Esophagus squamous epithelium (tissue), 5 donors: ENCODE measurements at regions not wholly inside any gene's neighbourhood (a gene's known extent, or its start where the extent isn't known, plus 50 kb on each side); places are given as distances from the start of the nearest gene placed in this dataset.

Source experiments
- DNase-seq: peaks from one replicate; lab custom pipeline; 2025; lab: John Stamatoyannopoulos, UW
- H3K27ac ChIP-seq, 4 donors: fragments of 200-600 bp; sonication (generic); one replicate each; pipeline ENCODE4 v1.5.1; 2016 to 2019; ENCODE audit warnings: mild to moderate bottlenecking in 1 of 4
- H3K27me3 ChIP-seq, 4 donors: fragments of 200-600 bp; sonication (generic); 1 replicate in 3 of 4; 2 replicates in 1 of 4; pipeline versions ENCODE4 v1.5.1 to v1.6.0; 2017 to 2021; ENCODE audit warnings: antibody characterized with exemption in 1 of 4
- H3K36me3 ChIP-seq, 3 donors: fragments of 200-600 bp; sonication (generic); one replicate each; pipeline ENCODE4 v1.5.1; 2016 to 2019
- H3K4me1 ChIP-seq, 3 donors: fragments of 200-600 bp; sonication (generic); one replicate each; pipeline ENCODE4 v1.5.1; 2017 to 2019
- H3K4me3 ChIP-seq, 4 donors: fragments of 200-600 bp; sonication (generic); 1 replicate in 3 of 4; 2 replicates in 1 of 4; pipeline ENCODE4 v1.5.1; 2016 to 2019; ENCODE audit warnings: mild to moderate bottlenecking in 2 of 4, moderate library complexity in 1 of 4
- H3K9me3 ChIP-seq, 3 donors: fragments of 200-600 bp; sonication (generic); one replicate each; pipeline ENCODE4 v1.5.1; 2016 to 2019
- POLR2A ChIP-seq, 4 donors: fragments of 450-650 bp; IDR thresholded peaks; one replicate each; pipeline ENCODE4 v1.6.1; 2017; ENCODE audit warnings: antibody characterized with exemption in 4 of 4, mild to moderate bottlenecking in 4 of 4, moderate library complexity in 3 of 4
- WGBS, 2 donors: methylation state at CpG; one replicate each; pipeline ENCODE4 v1.1.5; 2018; 5-methylcytosine and 5-hydroxymethylcytosine counted together
- intact Hi-C: fragments of 100-400 bp; cut with DNase I; formaldehyde crosslinking; loops from one replicate; pipeline ENCODE4 v1.15.0; 2022
- TF ChIP-seq, protein P1 (sequence below), 6 experiments: fragments of 450-650 bp in 4 of 6; fragments of 200-600 bp in 2 of 6; sonication (generic) in 2 of 6; IDR thresholded peaks; one replicate each; pipeline ENCODE4 v1.5.1; 2016 to 2019; ENCODE audit warnings: antibody characterized with exemption in 6 of 6, mild to moderate bottlenecking in 4 of 6, moderate library complexity in 4 of 6
- donor health status: DM: yes; HTN: yes; CAD: no.

DNA sequence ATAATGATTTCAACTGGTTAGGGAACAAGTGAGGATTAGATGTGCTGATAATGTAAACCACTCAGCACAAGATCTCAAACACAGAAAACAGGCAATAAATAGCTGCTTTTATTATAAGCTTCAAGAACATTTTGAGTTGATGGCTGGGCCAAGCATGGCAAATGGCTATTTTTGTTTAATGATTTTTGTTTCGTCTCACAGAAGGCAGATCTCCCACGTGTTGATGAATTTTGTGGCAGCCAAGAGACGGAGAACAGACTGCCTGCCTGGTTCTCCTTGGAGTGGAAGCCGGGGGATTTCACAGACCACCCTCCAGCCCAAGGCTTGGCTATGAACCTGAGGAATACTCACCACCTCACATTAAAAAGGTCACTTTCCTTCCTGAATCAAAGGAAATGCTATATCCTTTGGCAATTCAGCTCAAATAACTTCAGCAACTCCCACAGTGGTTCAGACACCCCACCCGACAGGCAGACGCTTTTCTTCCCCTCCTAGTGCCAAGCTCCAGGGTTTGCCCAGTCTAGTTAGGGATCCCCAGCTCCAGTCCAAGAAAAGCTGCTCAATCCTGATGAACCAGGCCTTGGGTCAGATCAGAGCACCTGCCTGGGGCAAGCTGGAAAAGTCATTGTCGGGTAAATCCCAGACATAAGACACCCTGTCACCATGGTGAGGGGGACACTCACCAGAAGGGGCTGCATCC lies 593.5 kb downstream of the TOX3 start:
- intact Hi-C loops, result no loop called here
- H3K27ac ChIP-seq, result no peak overlapping the region
- no peak for TF ChIP-seq POLR2A (IDR thresholded peaks at IDR 0.05)
- TF ChIP-seq, protein P1, sequence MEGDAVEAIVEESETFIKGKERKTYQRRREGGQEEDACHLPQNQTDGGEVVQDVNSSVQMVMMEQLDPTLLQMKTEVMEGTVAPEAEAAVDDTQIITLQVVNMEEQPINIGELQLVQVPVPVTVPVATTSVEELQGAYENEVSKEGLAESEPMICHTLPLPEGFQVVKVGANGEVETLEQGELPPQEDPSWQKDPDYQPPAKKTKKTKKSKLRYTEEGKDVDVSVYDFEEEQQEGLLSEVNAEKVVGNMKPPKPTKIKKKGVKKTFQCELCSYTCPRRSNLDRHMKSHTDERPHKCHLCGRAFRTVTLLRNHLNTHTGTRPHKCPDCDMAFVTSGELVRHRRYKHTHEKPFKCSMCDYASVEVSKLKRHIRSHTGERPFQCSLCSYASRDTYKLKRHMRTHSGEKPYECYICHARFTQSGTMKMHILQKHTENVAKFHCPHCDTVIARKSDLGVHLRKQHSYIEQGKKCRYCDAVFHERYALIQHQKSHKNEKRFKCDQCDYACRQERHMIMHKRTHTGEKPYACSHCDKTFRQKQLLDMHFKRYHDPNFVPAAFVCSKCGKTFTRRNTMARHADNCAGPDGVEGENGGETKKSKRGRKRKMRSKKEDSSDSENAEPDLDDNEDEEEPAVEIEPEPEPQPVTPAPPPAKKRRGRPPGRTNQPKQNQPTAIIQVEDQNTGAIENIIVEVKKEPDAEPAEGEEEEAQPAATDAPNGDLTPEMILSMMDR (IDR thresholded peaks at IDR 0.05), result no peak
- H3K4me3 ChIP-seq, result no peak overlapping the region
- H3K4me1 ChIP-seq, result no peaks in the 10 kb centered on the region
- H3K27me3 ChIP-seq, result no peaks in the 10 kb centered on the region
- DNase-seq, result no peak
- H3K36me3 ChIP-seq, result no peaks in the 10 kb centered on the region
- no peaks in the 10 kb centered on the region for H3K9me3 ChIP-seq
- WGBS, 2 donors, result 54 to 86% methylated on average over 4 to 6 of the region's 7 CpGs

DNA sequence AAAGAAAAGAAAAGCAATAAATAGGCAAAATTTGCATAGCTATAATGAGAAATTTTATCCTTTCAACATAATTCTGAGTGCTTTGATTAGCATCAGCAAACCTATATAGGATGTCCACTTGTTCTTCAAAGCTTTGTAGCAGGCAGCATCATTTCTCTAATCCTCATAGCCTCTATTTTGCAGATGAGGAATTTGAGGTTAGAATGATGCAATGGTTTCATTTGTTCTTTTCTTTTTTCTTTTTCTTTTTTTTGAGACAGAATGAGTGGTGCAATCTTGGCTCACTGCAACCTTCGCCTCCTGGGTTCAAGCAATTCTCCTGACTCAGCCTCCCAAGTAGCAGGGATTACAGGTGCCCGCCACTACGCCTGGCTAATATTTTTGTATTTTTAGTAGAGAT lies 594.4 kb downstream of the TOX3 start:
- Histone ChIP-seq H3K4me3 (no peak overlapping the region), H3K36me3 (no peaks in the 10 kb centered on the region), H3K9me3 (no peaks in the 10 kb centered on the region), H3K4me1 (no peaks in the 10 kb centered on the region), H3K27ac (no peak overlapping the region), H3K27me3 (no peaks in the 10 kb centered on the region)
- intact Hi-C loops, result no loop called here
- no peak for TF ChIP-seq POLR2A (IDR thresholded peaks at IDR 0.05)
- TF ChIP-seq, protein P1 (IDR thresholded peaks at IDR 0.05), result no peak
- no peak for DNase-seq
- WGBS, 2 donors, result 81 to 83% methylated on average over 3 of the region's 3 CpGs

DNA sequence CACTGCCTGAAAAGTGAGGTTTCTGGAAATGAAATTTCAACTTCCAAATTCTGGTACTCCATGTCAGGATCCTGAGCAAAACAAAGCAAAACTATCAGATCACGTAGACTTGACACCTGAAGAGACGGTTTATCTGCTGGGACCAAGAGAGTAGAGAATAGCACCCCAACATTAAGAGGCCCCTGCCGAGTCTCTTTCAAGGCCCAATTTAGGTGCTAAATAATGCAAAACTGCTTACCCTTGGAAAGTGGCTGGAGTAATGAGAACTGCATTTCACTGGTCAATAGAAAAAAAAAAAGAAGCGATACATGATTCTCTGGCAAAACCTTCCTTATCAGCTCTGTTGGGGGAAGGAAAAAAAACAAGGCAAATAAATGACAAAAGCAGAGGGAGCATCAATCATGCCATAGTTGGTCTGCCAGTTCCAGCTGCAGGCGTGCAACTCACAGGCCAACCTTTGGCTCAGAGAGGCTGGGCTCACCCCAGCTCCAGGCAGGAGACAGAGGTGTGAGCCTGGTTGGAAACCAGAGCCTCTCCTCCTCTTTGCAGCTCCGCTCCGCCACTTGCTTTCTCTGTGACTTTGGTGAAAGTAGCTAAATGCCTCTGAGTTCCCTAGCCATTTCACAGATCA lies 595.2 kb downstream of the TOX3 start:
- no peak overlapping the region for H3K27ac ChIP-seq
- 52 to 61% methylated on average over 7 of the region's 7 CpGs for WGBS, 2 donors
- no peak for DNase-seq
- H3K36me3 ChIP-seq, result no peaks in the 10 kb centered on the region
- H3K27me3 ChIP-seq, result no peaks in the 10 kb centered on the region
- no peaks in the 10 kb centered on the region for H3K9me3 ChIP-seq
- intact Hi-C loops, result no loop called here
- no peak overlapping the region for H3K4me3 ChIP-seq
- TF ChIP-seq, protein P1 (IDR thresholded peaks at IDR 0.05), result no peak
- no peak for TF ChIP-seq POLR2A (IDR thresholded peaks at IDR 0.05)
- no peaks in the 10 kb centered on the region for H3K4me1 ChIP-seq

DNA sequence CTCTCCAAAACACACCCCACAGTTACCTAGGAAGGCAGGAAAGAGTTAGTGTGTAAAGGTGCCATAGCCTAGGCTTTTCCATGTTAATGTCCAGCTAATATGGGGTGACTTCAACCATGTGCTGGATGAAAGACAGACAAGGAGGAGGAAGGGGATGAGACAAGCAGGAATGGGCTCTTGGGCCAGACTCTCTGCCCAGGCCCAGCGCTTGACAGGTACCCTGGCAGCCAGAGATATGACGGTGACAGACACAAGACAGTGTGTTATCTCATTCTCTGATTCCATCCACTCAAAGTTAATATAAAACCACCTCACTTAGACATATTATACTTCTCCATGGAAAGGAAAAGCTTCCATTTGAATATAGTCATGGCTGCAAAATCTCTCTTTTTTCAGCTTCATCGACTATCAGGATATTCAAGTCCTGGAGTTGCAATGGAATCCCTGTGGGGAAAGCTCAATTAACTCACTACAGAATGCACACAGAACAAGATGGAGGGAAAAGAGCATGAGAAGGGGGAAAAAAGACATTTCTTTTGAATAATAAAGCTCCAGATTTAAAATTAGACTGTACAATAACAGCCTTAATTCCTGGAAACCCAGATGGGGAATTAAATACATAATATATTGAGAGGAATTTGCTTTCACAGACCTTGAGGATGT lies 596.7 kb downstream of the TOX3 start:
- H3K27me3 ChIP-seq, result no peaks in the 10 kb centered on the region
- no peak overlapping the region for H3K27ac ChIP-seq
- no peaks in the 10 kb centered on the region for H3K9me3 ChIP-seq
- 91 to 95% methylated on average over 3 of the region's 3 CpGs for WGBS, 2 donors
- intact Hi-C loops, result no loop called here
- no peak overlapping the region for H3K4me3 ChIP-seq
- H3K36me3 ChIP-seq, result no peaks in the 10 kb centered on the region
- TF ChIP-seq POLR2A (IDR thresholded peaks at IDR 0.05), result no peak
- TF ChIP-seq, protein P1 (IDR thresholded peaks at IDR 0.05), result no peak
- DNase-seq, result no peak
- H3K4me1 ChIP-seq, result no peaks in the 10 kb centered on the region

DNA sequence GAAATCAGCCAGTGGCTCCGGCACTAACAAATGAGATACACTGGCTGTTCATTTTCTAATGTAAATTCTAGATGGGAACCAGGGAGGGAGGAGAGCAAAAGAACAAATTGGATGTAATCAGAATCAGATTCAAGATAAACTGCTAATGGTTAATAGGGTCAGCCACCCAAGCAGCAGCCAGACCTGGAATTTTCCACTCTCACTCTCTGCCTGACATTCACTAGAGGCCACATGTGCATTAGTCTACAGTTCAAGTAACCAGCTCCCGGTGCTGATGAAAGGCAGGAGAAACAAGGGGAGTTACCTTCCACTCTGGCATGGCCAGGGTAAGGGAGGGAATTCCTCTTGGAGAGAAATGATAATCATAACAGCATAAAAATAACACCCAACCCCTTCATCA lies 597.7 kb downstream of the TOX3 start:
- Histone ChIP-seq H3K9me3 (no peaks in the 10 kb centered on the region), H3K4me3 (no peak overlapping the region), H3K4me1 (no peaks in the 10 kb centered on the region), H3K36me3 (no peaks in the 10 kb centered on the region), H3K27me3 (no peaks in the 10 kb centered on the region), H3K27ac (no peak overlapping the region)
- WGBS, 2 donors, result 67 to 70% methylated on average over 2 of the region's 2 CpGs
- DNase-seq, result no peak
- TF ChIP-seq, protein P1 (IDR thresholded peaks at IDR 0.05), result no peak
- TF ChIP-seq POLR2A (IDR thresholded peaks at IDR 0.05), result no peak
- intact Hi-C loops, result no loop called here
